ENCODE measurements at regions not wholly inside any gene's neighbourhood (a gene's known extent, or its start where the extent isn't known, plus 50 kb on each side); places are given as distances from the start of the nearest gene placed in this dataset.

- TF ChIP-seq, protein P1, sequence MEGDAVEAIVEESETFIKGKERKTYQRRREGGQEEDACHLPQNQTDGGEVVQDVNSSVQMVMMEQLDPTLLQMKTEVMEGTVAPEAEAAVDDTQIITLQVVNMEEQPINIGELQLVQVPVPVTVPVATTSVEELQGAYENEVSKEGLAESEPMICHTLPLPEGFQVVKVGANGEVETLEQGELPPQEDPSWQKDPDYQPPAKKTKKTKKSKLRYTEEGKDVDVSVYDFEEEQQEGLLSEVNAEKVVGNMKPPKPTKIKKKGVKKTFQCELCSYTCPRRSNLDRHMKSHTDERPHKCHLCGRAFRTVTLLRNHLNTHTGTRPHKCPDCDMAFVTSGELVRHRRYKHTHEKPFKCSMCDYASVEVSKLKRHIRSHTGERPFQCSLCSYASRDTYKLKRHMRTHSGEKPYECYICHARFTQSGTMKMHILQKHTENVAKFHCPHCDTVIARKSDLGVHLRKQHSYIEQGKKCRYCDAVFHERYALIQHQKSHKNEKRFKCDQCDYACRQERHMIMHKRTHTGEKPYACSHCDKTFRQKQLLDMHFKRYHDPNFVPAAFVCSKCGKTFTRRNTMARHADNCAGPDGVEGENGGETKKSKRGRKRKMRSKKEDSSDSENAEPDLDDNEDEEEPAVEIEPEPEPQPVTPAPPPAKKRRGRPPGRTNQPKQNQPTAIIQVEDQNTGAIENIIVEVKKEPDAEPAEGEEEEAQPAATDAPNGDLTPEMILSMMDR (IDR thresholded peaks at IDR 0.05): no peak
- TF ChIP-seq POLR2A (IDR thresholded peaks at IDR 0.05): no peak
Measured at GRCh38 chr18:73124175-73124574, 256.4 kb upstream of the NETO1 start.
